Trophoblast cell (in vitro differentiated cells and primary cell): ENCODE measurements at regions not wholly inside any gene's neighbourhood (a gene's known extent, or its start where the extent isn't known, plus 50 kb on each side); places are given as distances from the start of the nearest gene placed in this dataset.
"Not testable (repeated sequence)": the region's sequence is repeated elsewhere in the genome, so short reads cannot be mapped to it uniquely, and the experiment has no call there.

Experiments
- DNase-seq, 2 donors: peaks; one replicate each; pipeline ENCODE4 v3.0.0-alpha.2; 2016
- H2AFZ ChIP-seq: 2 replicates; pipeline ENCODE4 v1.6.1; 2013; ENCODE audit warnings: low read length, moderate library complexity, mild to moderate bottlenecking; ENCODE audit not compliant: insufficient read depth, poor library complexity
- H2AK5ac ChIP-seq: 2 replicates; pipeline ENCODE4 v1.6.1; 2013; ENCODE audit warnings: mild to moderate bottlenecking, low read length
- H2BK120ac ChIP-seq: 2 replicates; pipeline ENCODE4 v1.6.1; 2013; ENCODE audit warnings: low read length, mild to moderate bottlenecking, moderate library complexity; ENCODE audit not compliant: insufficient read depth, poor library complexity
- H2BK12ac ChIP-seq: 2 replicates; pipeline ENCODE4 v1.6.1; 2013; ENCODE audit warnings: mild to moderate bottlenecking, low read length, moderate library complexity
- H2BK5ac ChIP-seq: 2 replicates; pipeline ENCODE4 v1.6.1; 2013; ENCODE audit warnings: low read length, low read depth, moderate library complexity, mild to moderate bottlenecking; ENCODE audit not compliant: poor library complexity
- H3K14ac ChIP-seq: 2 replicates; pipeline ENCODE4 v1.6.1; 2013; ENCODE audit warnings: mild to moderate bottlenecking, low read length
- H3K18ac ChIP-seq: 2 replicates; pipeline ENCODE4 v1.6.1; 2013; ENCODE audit warnings: mild to moderate bottlenecking, low read length
- H3K23ac ChIP-seq: 2 replicates; pipeline ENCODE4 v1.6.1; 2013; ENCODE audit warnings: low read length
- H3K27ac ChIP-seq: 2 replicates; pipeline ENCODE4 v1.5.1; 2013; ENCODE audit warnings: low read depth, mild to moderate bottlenecking, inconsistent platforms, low read length, moderate library complexity
- H3K27me3 ChIP-seq: 2 replicates; pipeline ENCODE4 v1.6.1; 2013; ENCODE audit warnings: inconsistent platforms, mild to moderate bottlenecking, low read length, moderate library complexity; ENCODE audit not compliant: insufficient read depth
- H3K36me3 ChIP-seq, 2 experiments: 1 replicate in 1 of 2; 2 replicates in 1 of 2; pipeline ENCODE4 v1.6.1; 2013; ENCODE audit warnings: low read length in 2 of 2, mild to moderate bottlenecking in 2 of 2, moderate library complexity in 1 of 2; ENCODE audit not compliant: insufficient read depth in 2 of 2, control insufficient read depth in 1 of 2
- H3K4ac ChIP-seq: 2 replicates; pipeline ENCODE4 v1.6.1; 2013; ENCODE audit warnings: low read depth, mild to moderate bottlenecking, low read length, moderate library complexity
- H3K4me1 ChIP-seq, 2 experiments: 1 replicate in 1 of 2; 2 replicates in 1 of 2; pipeline ENCODE4 v1.6.1; 2013; ENCODE audit warnings: low read length in 2 of 2, mild to moderate bottlenecking in 2 of 2, moderate library complexity in 1 of 2; ENCODE audit not compliant: insufficient read depth in 2 of 2, control insufficient read depth in 1 of 2
- H3K4me2 ChIP-seq: 2 replicates; pipeline ENCODE4 v1.6.1; 2013; ENCODE audit warnings: inconsistent platforms, mild to moderate bottlenecking, low read length, moderate library complexity
- H3K4me3 ChIP-seq: 2 replicates; pipeline ENCODE4 v1.5.1; 2013; ENCODE audit warnings: mild to moderate bottlenecking, low read depth, low read length, inconsistent platforms
- H3K79me1 ChIP-seq: one replicate; pipeline ENCODE4 v1.6.1; 2013; ENCODE audit warnings: low read length
- H3K79me2 ChIP-seq: 2 replicates; pipeline ENCODE4 v1.6.1; 2013; ENCODE audit warnings: low read length, mild to moderate bottlenecking; ENCODE audit not compliant: control insufficient read depth, insufficient read depth, poor library complexity
- H3K9ac ChIP-seq: 2 replicates; pipeline ENCODE4 v1.6.1; 2013; ENCODE audit warnings: mild to moderate bottlenecking, low read length
- H3K9me3 ChIP-seq: 2 replicates; pipeline ENCODE4 v1.6.1; 2013; ENCODE audit warnings: low read depth, mild to moderate bottlenecking, control low read depth, inconsistent platforms, low read length; ENCODE audit not compliant: insufficient read depth
- H4K12ac ChIP-seq: 2 replicates; pipeline ENCODE4 v1.6.1; 2013; ENCODE audit warnings: low read depth, mild to moderate bottlenecking, low read length, moderate library complexity
- H4K8ac ChIP-seq: 2 replicates; pipeline ENCODE4 v1.6.1; 2013; ENCODE audit warnings: low read depth, mild to moderate bottlenecking, low read length, moderate library complexity
- H4K91ac ChIP-seq: one replicate; pipeline ENCODE4 v1.6.1; 2013; ENCODE audit warnings: low read depth, mild to moderate bottlenecking, low read length, moderate library complexity
- WGBS: extraction: QIAGEN DNeasy Blood & Tissue Kit; methylation state at CpG from one replicate; pipeline ENCODE4 v1.1.7; 2013; ENCODE audit warnings: missing lambda C conversion rate; ENCODE audit not compliant: insufficient read length, insufficient coverage; ENCODE audit errors: extremely low coverage; 5-methylcytosine and 5-hydroxymethylcytosine counted together

DNA sequence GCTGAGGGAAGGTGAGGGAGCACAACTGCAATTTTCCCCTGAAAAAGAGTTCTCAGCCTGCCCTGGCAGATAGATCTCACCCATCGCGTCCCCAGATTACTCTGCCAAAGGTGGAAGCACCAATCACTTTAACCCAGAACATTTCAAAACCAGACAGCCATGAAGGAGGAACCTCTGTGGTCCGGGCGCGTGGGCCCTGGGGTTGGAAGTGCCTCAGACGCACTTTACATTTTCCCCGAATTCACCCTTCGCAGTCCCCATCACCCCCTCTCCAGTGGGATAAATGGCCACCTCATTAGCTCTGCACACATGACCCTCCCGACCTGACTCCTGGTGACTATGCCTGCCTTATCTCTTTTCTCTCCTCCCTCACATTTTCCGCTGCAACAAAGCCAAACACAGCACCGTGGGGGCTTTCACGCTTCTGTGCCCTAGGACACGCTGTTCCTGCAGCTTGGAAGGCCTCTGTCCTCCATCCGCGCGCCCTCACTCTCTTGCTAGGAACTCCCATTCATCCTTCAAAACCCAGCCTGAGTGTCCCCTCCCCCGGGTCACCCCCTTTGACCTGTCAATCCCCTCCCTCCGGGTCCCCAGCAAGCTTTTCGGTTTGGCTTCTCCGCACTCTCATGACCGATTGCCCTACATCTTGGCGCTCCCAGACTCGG is 68.2 kb upstream of the SPDYE9 start:
- not testable (repeated sequence) for H2BK120ac ChIP-seq
- no CpG with 5 or more reads among the region's 23 CpGs for WGBS

DNA sequence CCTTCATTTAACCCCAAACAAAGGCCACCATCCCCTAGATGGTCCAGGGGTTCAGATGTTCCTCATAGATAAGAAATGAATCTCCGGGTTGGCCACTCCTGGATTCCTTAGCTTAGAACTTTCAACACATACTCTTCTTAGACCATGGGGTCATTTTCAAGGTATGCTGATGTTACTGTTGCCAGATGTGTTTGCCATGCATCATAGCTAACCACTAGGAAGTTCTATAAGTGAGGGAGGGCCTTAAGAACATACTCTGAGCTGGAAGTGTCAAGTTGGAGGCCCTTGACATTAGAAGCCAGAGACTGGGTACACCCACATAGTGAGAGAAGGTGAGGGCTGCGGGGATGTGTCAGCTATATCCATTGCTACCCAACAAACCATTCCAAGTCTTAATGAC is 62.7 kb upstream of the SPDYE9 start:
- not testable (repeated sequence) for H3K27me3 ChIP-seq, H3K27ac ChIP-seq, H3K18ac ChIP-seq, DNase-seq, H3K14ac ChIP-seq, H3K4me1 ChIP-seq, H3K4me2 ChIP-seq, H3K9me3 ChIP-seq, H4K12ac ChIP-seq, H2BK12ac ChIP-seq, H3K79me1 ChIP-seq, H3K79me2 ChIP-seq, H3K4me3 ChIP-seq, H4K8ac ChIP-seq, H4K91ac ChIP-seq, H3K4ac ChIP-seq, H2BK5ac ChIP-seq, H2BK120ac ChIP-seq, H2AFZ ChIP-seq, H3K23ac ChIP-seq, H3K9ac ChIP-seq, H3K36me3 ChIP-seq, H2AK5ac ChIP-seq
- WGBS: no CpG with 5 or more reads among the region's 2 CpGs

More for the DNA sequence above, 68.2 kb upstream of the SPDYE9 start:
- not testable (repeated sequence) for H3K9ac ChIP-seq, H4K8ac ChIP-seq, H3K4me3 ChIP-seq, H3K27me3 ChIP-seq, H3K4me2 ChIP-seq, H3K27ac ChIP-seq, H2BK12ac ChIP-seq, H3K4me1 ChIP-seq, H3K79me2 ChIP-seq, H3K36me3 ChIP-seq, H3K23ac ChIP-seq, H3K4ac ChIP-seq, DNase-seq, H2AFZ ChIP-seq, H4K91ac ChIP-seq, H3K79me1 ChIP-seq, H3K14ac ChIP-seq, H2AK5ac ChIP-seq, H3K18ac ChIP-seq, H3K9me3 ChIP-seq, H2BK5ac ChIP-seq, H4K12ac ChIP-seq

DNA sequence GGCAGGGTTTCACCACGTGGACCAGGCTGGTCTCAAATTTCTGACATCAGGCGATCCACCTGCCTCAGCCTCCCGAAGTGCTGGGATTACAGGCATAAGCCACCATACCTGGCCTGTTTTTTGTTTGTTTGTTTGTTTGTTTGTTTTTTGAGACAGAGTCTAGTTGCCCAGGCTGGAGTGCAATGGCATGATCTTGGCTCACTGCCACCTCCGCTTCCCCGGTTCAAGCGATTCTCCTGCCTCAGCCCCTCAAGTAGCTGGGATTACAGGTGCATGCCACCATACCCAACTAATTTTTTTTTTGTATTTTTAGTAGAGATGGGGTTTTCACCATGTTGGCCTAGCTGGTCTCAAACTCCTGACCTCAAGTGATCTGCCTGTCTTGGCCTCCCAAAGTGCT is 61.8 kb upstream of the SPDYE9 start:
- not testable (repeated sequence) for H3K4me2 ChIP-seq, H2AFZ ChIP-seq, H3K9ac ChIP-seq, H3K27ac ChIP-seq, H2BK5ac ChIP-seq, H3K4me1 ChIP-seq, H3K18ac ChIP-seq, H3K9me3 ChIP-seq, H3K79me1 ChIP-seq, H3K79me2 ChIP-seq, H3K36me3 ChIP-seq, H2AK5ac ChIP-seq, H3K27me3 ChIP-seq, H4K12ac ChIP-seq, H3K4ac ChIP-seq, H2BK120ac ChIP-seq, H3K4me3 ChIP-seq, DNase-seq, H3K23ac ChIP-seq, H2BK12ac ChIP-seq, H4K8ac ChIP-seq, H3K14ac ChIP-seq, H4K91ac ChIP-seq
- WGBS: no CpG with 5 or more reads among the region's 6 CpGs

GRCh38 chr7:73143993-73144392 is 58.2 kb upstream of the SPDYE9 start:
- not testable (repeated sequence) for H2BK120ac ChIP-seq, H3K4me1 ChIP-seq, H3K9me3 ChIP-seq, H2AFZ ChIP-seq, H3K9ac ChIP-seq, H3K14ac ChIP-seq, H2BK12ac ChIP-seq, H3K79me2 ChIP-seq, H4K12ac ChIP-seq, H2AK5ac ChIP-seq, H3K4me2 ChIP-seq, H2BK5ac ChIP-seq, H3K36me3 ChIP-seq, DNase-seq, H3K27me3 ChIP-seq, H4K8ac ChIP-seq, H4K91ac ChIP-seq, H3K18ac ChIP-seq, H3K4ac ChIP-seq, H3K27ac ChIP-seq, H3K4me3 ChIP-seq, H3K23ac ChIP-seq, H3K79me1 ChIP-seq
- WGBS: no CpG with 5 or more reads among the region's 8 CpGs
